GM12878 (cell line): ENCODE measurements at regions not wholly inside any gene's neighbourhood (a gene's known extent, or its start where the extent isn't known, plus 50 kb on each side); places are given as distances from the start of the nearest gene placed in this dataset.

Experiments used
- ATAC-seq: fragments of 200-7000 bp; cut with Tn5 transposase; 3 replicates; pipeline ENCODE4 v1.9.1; 2020; ENCODE audit warnings: mild to moderate bottlenecking, moderate library complexity
- BruUV-seq: library from RNA; stranded (reverse); fragments of 400-500 nt; replicated peaks from 2 replicates; lab custom pipeline; 2021; lab: Mats Ljungman, UMichigan
- CTCF ChIA-PET: fragments of 300-600 bp; sonication (Branson Sonifier 250); formaldehyde crosslinking; extraction: SDS; loops from one replicate; lab custom pipeline; 2021; ENCODE audit warnings: inconsistent platforms; lab: Yijun Ruan, JAX
- POLR2A ChIA-PET: fragments of 350-600 bp; formaldehyde crosslinking; extraction: SDS; loops from one replicate; lab custom pipeline; 2021; ENCODE audit warnings: inconsistent platforms; lab: Charles Lee
- RAD21 ChIA-PET: fragments of 300-600 bp; sonication (Branson Sonifier 250); formaldehyde crosslinking; loops from one replicate; lab custom pipeline; 2023; ENCODE audit warnings: antibody characterized with exemption; ENCODE audit not compliant: unreplicated experiment; lab: Charles Lee
- SMC1A ChIA-PET: fragments of 300-600 bp; sonication (Branson Sonifier 250); formaldehyde crosslinking; loops from one replicate; lab custom pipeline; 2023; ENCODE audit not compliant: unreplicated experiment, uncharacterized antibody; lab: Charles Lee
- DNase-seq: peaks from one replicate; pipeline ENCODE4 v3.0.0-alpha.2; 2011; ENCODE audit warnings: low read depth, low spot score
- FAIRE-seq: peaks from 3 replicates; lab custom pipeline; 2011; peaks lifted over from hg19 to GRCh38; lab: Jason Lieb, UNC
- H2AFZ ChIP-seq: 2 replicates; pipeline ENCODE4 v1.6.0; 2011; ENCODE audit warnings: low read depth, low read length, control low read depth; ENCODE audit not compliant: control insufficient read depth
- H3K27ac ChIP-seq: 2 replicates; pipeline ENCODE4 v1.5.1; 2011; ENCODE audit warnings: control low read depth; ENCODE audit not compliant: control insufficient read depth, insufficient read depth
- H3K27me3 ChIP-seq, 2 experiments: replicated peaks in 1 of 2; 2 replicates each; pipeline versions ENCODE4 v1.6.0 to v1.6.1; 2011; ENCODE audit warnings: low read length in 1 of 2; ENCODE audit not compliant: control insufficient read depth in 2 of 2, insufficient read depth in 2 of 2
- H3K36me3 ChIP-seq, 2 experiments: 2 replicates each; pipeline ENCODE4 v1.5.1; 2011; ENCODE audit warnings: low read length in 1 of 2; ENCODE audit not compliant: control insufficient read depth in 2 of 2, insufficient read depth in 2 of 2
- H3K4me1 ChIP-seq: 2 replicates; pipeline ENCODE4 v1.6.1; 2011; ENCODE audit warnings: mild to moderate bottlenecking, low read length, moderate library complexity, mixed read lengths; ENCODE audit not compliant: control insufficient read depth, insufficient read depth
- H3K4me2 ChIP-seq: 2 replicates; pipeline ENCODE4 v1.6.0; 2011; ENCODE audit warnings: control low read depth; ENCODE audit not compliant: control insufficient read depth, insufficient read depth
- H3K4me3 ChIP-seq: fragments of 200-600 bp; sonication (generic); 2 replicates; pipeline ENCODE4 v1.5.1; 2016
- H3K79me2 ChIP-seq: 2 replicates; pipeline ENCODE4 v1.6.0; 2011; ENCODE audit warnings: low read length; ENCODE audit not compliant: control insufficient read depth, insufficient read depth
- H3K9ac ChIP-seq: 2 replicates; pipeline ENCODE4 v1.8.0; 2011; ENCODE audit warnings: low read length, control low read depth, mixed read lengths; ENCODE audit not compliant: control insufficient read depth, insufficient read depth
- H3K9me3 ChIP-seq: replicated peaks from 3 replicates; pipeline ENCODE4 v1.5.1; 2011; ENCODE audit warnings: mild to moderate bottlenecking, low read length; ENCODE audit not compliant: control insufficient read depth, insufficient read depth
- H4K20me1 ChIP-seq: 2 replicates; pipeline ENCODE4 v1.6.0; 2011; ENCODE audit not compliant: control insufficient read depth, insufficient read depth
- ATF7 ChIP-seq: fragments of 450-650 bp; IDR thresholded peaks from 2 replicates; pipeline ENCODE4 v1.6.1; 2016; ENCODE audit warnings: low read depth, mild to moderate bottlenecking
- BHLHE40 ChIP-seq, 2 experiments: fragments of 450-650 bp in 1 of 2; IDR thresholded peaks; 2 replicates each; pipeline ENCODE4 v1.6.1; 2011 to 2017; ENCODE audit warnings: low read depth in 2 of 2, borderline replicate concordance in 1 of 2, improper control_type of control experiment in 1 of 2, low read length in 1 of 2, mild to moderate bottlenecking in 1 of 2
- BRCA1 ChIP-seq: IDR thresholded peaks from 2 replicates; pipeline ENCODE4 v1.6.1; 2011; ENCODE audit warnings: low read depth, low read length, improper control_type of control experiment
- CHD2 ChIP-seq: IDR thresholded peaks from 2 replicates; pipeline ENCODE4 v1.6.1; 2011; ENCODE audit warnings: low read depth, low read length, improper control_type of control experiment, borderline replicate concordance
- PRDM15 ChIP-seq: fragments of 450-650 bp; formaldehyde crosslinking; IDR thresholded peaks from 2 replicates; pipeline ENCODE4 v1.4.0; 2020; ENCODE audit warnings: mild to moderate bottlenecking, moderate library complexity
- RCOR1 ChIP-seq: conservative IDR thresholded peaks from 2 replicates; pipeline ENCODE4 v1.6.1; 2012; ENCODE audit warnings: low read depth, low read length, improper control_type of control experiment
- SREBF1 ChIP-seq: IDR thresholded peaks from 2 replicates; pipeline ENCODE4 v1.6.1; 2012; ENCODE audit warnings: mild to moderate bottlenecking, low read length
- TCF7 ChIP-seq: IDR thresholded peaks from 2 replicates; pipeline ENCODE4 v1.6.1; 2014; ENCODE audit warnings: antibody characterized with exemption, borderline replicate concordance
- WGBS: methylation state at CpG from one replicate; pipeline ENCODE4 v1.1.6; 2016; ENCODE audit warnings: low lambda C conversion rate; ENCODE audit not compliant: insufficient replicate concordance, insufficient coverage; ENCODE audit errors: missing lambda C conversion rate; 5-methylcytosine and 5-hydroxymethylcytosine counted together
- in situ Hi-C: fragments of 300-500 bp; cut with MboI; formaldehyde crosslinking; loops from 9 replicates; pipeline ENCODE4 v1.14.3; 2018; ENCODE audit warnings: mixed read lengths
- intact Hi-C: fragments of 100-400 bp; cut with micrococcal nuclease; formaldehyde crosslinking; loops from one replicate; pipeline ENCODE4 v1.14.2; 2022; ENCODE audit not compliant: unreplicated experiment
- TF ChIP-seq, protein P1 (sequence below): fragments of 450-650 bp; conservative IDR thresholded peaks from 2 replicates; pipeline ENCODE4 v1.6.1; 2017; ENCODE audit warnings: mild to moderate bottlenecking, moderate library complexity
- TF ChIP-seq, protein P2 (sequence below): IDR thresholded peaks from 2 replicates; pipeline ENCODE4 v1.6.1; 2011; ENCODE audit warnings: low read depth, low read length, improper control_type of control experiment, borderline replicate concordance

- no peak for TF ChIP-seq CHD2
- TF ChIP-seq, all 136 proteins: peak for 0
These were observed 436.0 kb upstream of the CA10 start (continued) for GRCh38 chr17:52594516-52594915.

GRCh38 chr17:52546990-52547389 lies 388.5 kb upstream of the CA10 start:
- SMC1A ChIA-PET = no interaction called here
- H2AFZ ChIP-seq = no peak overlapping the region
- CTCF ChIA-PET = no interaction called here
- no peaks in the 10 kb centered on the region for H3K27me3 ChIP-seq
- FAIRE-seq (no peak), DNase-seq (no peak), ATAC-seq (no peak)
- RAD21 ChIA-PET = no interaction called here
- in situ Hi-C loops (no loop called here), intact Hi-C loops (no loop called here)
- no peak overlapping the region for H3K4me3 ChIP-seq
- no peak overlapping the region for H3K9ac ChIP-seq
- H3K9me3 ChIP-seq = no peaks in the 10 kb centered on the region
- no peak overlapping the region for H3K27ac ChIP-seq
- no peak overlapping the region for H3K4me2 ChIP-seq
- H4K20me1 ChIP-seq = no peaks in the 10 kb centered on the region
- no peaks in the 10 kb centered on the region for H3K4me1 ChIP-seq
- no TSS peak for BruUV-seq
- 0% methylated on average over 1 of the region's 1 CpG for WGBS
- TF ChIP-seq, protein P1, sequence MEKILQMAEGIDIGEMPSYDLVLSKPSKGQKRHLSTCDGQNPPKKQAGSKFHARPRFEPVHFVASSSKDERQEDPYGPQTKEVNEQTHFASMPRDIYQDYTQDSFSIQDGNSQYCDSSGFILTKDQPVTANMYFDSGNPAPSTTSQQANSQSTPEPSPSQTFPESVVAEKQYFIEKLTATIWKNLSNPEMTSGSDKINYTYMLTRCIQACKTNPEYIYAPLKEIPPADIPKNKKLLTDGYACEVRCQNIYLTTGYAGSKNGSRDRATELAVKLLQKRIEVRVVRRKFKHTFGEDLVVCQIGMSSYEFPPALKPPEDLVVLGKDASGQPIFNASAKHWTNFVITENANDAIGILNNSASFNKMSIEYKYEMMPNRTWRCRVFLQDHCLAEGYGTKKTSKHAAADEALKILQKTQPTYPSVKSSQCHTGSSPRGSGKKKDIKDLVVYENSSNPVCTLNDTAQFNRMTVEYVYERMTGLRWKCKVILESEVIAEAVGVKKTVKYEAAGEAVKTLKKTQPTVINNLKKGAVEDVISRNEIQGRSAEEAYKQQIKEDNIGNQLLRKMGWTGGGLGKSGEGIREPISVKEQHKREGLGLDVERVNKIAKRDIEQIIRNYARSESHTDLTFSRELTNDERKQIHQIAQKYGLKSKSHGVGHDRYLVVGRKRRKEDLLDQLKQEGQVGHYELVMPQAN = no peak
- TF ChIP-seq BRCA1 = no peak
- no peak for TF ChIP-seq SREBF1
- TF ChIP-seq, all 136 proteins: peak for 0
- Histone ChIP-seq H3K79me2 (no peaks in the 10 kb centered on the region), H3K36me3 (no peaks in the 10 kb centered on the region)
- POLR2A ChIA-PET = no interaction called here

- SMC1A ChIA-PET = no interaction called here
- FAIRE-seq = no peak
- Histone ChIP-seq H3K27me3 (no peaks in the 10 kb centered on the region), H3K4me2 (no peak overlapping the region), H3K9ac (no peak overlapping the region), H3K79me2 (no peaks in the 10 kb centered on the region), H3K9me3 (no peaks in the 10 kb centered on the region), H3K4me1 (no peaks in the 10 kb centered on the region), H3K27ac (no peak overlapping the region), H4K20me1 (no peaks in the 10 kb centered on the region), H2AFZ (no peak overlapping the region), H3K36me3 (no peaks in the 10 kb centered on the region), H3K4me3 (no peak overlapping the region)
- 2% methylated on average over 3 of the region's 3 CpGs for WGBS
- no TSS peak for BruUV-seq
- intact Hi-C loops (no loop called here), in situ Hi-C loops (no loop called here)
- no peak for DNase-seq
- RAD21 ChIA-PET = no interaction called here
- POLR2A ChIA-PET = no interaction called here
- no peak for ATAC-seq
- CTCF ChIA-PET = no interaction called here
- TF ChIP-seq RCOR1 (no peak), PRDM15 (CRISPR knock-in tag) (no peak), TCF7 (no peak), BHLHE40 (IDR thresholded peaks at IDR 0.05; ENCODE audit: borderline replicate concordance in 1 of 2, low read depth in 2 of 2, low read length in 1 of 2) (no peak), ATF7 (no peak)
- TF ChIP-seq, protein P2, sequence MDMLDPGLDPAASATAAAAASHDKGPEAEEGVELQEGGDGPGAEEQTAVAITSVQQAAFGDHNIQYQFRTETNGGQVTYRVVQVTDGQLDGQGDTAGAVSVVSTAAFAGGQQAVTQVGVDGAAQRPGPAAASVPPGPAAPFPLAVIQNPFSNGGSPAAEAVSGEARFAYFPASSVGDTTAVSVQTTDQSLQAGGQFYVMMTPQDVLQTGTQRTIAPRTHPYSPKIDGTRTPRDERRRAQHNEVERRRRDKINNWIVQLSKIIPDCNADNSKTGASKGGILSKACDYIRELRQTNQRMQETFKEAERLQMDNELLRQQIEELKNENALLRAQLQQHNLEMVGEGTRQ = no peak
These were observed 388.0 kb upstream of the CA10 start for GRCh38 chr17:52546493-52546892.
